LHCN-M2 (cell line): ENCODE measurements at regions not wholly inside any gene's neighbourhood (a gene's known extent, or its start where the extent isn't known, plus 50 kb on each side); places are given as distances from the start of the nearest gene placed in this dataset.
A peak's percentile ranks its signal among the peaks of the same experiment; 100 is the strongest.
"Not testable (repeated sequence)": the region's sequence is repeated elsewhere in the genome, so short reads cannot be mapped to it uniquely, and the experiment has no call there.

Experiments used
- DNase-seq: peaks from one replicate; pipeline ENCODE4 v3.0.0-alpha.2; 2012; ENCODE audit warnings: low read depth

DNA sequence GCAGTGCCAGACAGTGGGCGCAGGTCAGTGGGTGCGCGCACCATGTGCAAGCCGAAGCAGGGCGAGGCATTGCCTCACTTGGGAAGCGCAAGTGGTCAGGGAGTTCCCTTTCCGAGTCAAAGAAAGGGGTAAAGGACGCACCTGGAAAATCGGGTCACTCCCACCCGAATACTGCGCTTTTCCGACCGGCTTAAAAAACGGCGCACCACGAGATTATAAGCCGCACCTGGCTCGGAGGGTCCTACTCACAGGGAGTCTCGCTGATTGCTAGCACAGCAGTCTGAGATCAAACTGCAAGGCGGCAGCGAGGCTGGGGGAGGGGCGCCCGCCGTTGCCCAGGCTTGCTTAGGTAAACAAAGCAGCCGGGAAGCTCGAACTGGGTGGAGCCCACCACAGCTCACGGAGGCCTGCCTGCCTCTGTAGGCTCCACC, 77.9 kb downstream of the NR4A2 start:
- not testable (repeated sequence) for DNase-seq

DNA sequence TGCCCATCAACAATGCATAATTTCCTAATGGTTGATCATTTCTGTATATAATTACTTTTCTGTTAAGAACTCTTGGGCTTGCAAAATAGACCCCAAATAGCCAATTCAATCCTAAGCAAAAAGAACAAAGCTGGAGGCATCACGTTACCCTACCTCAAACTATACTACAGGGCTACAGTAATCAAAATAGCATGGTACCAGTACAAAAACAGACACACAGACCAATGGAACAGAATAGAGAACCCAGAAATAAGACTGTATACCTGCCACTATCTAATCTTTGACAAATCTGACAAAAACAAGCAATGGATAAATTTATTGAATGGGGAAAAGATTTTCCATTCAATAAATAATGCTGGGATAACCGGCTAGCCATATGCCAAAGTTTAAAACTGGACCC, 78.8 kb downstream of the NR4A2 start:
- no peak for DNase-seq

DNA sequence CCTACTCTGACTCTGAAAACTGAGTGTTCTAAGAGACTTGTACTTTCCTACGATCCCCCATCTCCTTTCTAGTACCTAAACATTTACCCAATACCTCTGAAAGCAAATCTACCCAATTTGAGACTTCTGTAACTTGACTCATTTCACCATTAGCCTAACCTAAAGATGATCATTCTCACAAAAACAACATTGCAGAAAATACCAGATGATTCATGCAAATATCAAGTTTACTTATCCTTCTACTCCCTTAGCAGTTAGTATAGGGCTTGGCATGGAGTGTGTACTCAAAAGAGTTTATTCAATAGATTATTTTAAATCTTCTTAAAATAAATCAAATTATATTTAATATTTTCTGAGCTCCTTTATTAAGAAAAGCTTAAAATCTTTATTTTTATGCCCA, 89.6 kb downstream of the NR4A2 start:
- DNase-seq, result no peak

DNA sequence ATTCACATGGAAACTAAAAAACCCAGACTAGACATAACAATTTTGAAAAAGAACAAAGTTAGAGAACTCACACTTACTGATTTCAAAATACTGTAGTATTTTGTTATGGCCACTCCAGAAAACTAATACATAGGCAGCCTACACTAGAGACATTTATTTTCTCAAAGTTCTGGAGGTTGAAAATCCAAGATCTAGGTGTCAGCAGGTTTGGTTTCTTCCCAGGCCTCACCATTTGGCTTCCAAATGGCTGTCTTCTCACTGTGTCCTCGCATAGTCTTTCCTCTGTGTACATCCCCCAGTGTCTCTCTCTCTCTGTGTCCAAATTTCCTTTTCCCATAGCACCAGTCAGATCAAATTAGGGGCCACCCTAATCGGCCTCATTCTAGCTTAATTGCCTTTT, 95.0 kb downstream of the NR4A2 start:
- no peak for DNase-seq

DNA sequence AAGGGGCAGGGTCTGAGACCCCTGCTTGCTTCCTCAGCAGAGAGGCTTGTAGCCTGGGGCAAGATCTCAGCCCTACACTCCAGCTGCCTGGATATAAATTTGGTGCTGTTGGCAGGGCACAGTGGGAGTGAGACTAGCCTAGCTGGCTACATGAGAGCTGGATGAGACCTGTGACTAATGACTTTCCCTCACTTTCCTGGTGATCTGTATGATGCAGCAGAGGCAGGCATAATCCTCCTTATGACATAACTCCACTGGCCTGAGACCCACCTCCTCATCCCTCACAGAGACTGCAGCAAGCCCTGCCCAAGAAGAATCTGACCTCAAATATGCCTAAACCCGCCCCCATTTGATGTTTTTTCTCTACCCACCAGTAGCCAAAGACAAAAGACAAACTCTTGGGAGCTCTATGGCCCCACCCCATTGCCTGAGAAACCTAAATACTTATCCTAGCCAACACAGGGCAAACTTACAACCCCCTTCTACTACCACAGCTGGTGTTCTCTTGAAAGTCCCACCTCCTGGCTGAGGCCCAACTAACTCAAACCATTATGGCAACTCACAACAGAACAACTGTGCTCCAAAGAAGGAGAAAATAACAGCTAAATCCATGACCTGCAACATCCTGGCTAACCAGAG, 102.7 kb downstream of the NR4A2 start:
- no peak for DNase-seq

DNA sequence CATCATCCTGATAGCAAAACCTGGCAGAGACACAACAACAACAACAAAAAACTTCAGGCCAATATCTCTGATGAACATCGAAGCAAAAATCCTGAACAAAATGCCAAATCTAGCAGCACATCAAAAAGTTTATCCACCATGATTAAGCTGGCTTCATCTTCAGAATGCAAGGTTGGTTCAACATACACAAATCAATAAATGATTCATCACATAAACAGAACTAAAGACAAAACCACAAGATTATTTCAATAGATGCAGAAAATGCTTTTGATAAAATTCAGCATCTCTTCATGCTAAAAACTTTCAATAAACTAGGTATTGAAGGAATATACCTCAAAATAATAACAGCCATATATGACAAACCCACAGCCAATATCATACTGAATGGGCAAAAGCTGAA, 109.2 kb downstream of the NR4A2 start:
- DNase-seq, result not testable (repeated sequence)

DNA sequence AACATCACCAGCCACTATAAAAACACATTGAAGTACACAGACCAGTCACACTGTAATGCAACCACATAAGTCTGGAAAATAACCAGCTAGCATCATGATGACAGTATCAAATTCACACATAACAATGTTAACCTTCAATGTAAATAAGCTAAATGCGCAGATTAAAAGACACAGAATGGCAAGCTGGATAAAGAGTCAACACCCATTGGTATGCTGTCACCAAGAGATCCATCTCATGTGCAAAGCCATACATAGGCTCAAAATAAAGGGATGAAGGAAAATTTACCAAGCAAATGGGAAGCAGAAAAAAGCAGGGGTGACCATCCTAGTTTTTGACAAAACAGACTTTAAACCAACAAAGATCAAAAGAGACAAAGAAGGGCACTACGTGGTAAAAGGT, 110.8 kb downstream of the NR4A2 start:
- DNase-seq, result no peak

DNA sequence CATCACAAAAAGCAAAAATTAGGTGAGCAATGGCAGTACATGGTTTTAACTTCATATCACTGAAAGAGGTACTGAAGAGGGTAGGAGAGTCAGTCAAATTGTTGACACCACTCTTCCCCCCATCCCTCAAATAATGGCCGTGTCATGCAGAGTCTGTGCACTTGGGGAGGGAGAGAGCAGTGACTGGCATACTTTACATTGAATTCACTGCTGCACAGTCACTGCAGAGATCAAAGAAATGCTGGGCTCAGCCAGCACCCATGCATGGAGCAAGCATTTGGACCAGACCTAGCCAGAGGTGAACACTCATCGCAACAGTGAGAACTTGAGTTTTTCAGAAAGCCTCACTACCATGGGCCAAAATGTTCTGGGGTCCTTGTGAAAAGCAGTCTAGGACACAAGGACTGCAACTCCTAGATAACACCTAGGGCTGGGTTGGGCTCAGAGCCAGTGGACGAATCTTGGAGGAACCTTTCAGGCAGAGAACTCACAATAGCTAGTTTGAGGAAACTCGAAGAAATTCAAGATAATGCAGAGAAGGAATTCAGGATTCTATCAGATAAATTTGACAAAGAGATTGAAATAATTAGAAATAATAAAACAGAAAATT, 112.9 kb downstream of the NR4A2 start:
- no peak for DNase-seq

DNA sequence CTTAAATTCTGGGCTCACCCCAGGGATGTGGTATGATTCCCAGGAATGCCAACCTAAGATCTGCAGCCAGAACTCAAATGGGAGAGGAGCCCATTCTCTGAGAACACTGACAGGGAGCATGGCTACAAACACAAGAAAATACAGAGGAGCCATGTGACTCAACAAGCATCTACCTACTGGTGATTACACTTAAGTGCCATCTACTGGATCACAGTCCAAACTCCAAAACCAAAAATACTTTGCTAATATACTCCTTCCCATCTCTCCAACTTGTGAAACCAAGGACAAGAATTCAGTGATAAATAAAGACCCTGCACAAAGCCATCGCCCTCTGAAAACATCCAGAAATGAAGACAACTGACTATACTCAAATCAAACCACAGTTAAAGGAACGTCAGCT, 116.9 kb downstream of the NR4A2 start:
- no peak for DNase-seq

DNA sequence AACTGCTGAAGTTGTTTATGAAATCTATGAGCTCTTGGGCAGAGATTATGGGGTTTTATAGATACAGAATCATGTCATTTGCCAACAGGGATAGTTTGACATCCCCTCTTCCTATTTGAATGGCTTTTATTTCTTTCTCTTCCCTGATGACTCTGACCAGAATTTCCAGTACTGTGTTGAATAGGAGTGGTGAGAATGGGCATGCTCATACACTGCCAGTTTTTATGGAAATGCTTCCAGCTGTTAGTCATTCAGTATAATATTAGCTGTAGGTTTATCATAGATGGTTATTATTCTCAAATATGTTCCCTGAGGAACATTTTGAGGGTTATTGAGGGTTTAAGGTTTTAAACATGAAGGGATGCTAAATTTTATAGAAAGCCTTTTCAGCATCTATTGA, 121.2 kb downstream of the NR4A2 start:
- no peak for DNase-seq

DNA sequence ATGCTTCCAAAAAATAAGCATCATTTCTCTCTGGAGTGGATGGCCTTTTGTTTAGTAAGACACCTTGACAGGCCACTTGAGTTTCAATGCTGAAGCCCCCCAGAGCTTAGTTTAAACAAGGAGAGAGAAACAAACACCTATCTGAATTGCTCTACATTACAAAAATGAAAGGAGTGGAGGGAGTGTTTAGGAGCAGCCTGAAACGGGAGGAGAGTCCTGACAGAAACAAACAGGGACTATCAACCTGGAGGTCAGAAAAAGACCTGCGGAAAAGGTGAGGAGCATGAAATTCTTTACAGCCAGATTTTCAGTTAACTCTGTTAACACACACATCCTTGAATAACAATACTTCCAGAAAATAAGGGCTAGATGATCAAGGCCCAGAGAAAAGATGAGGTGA, 126.2 kb downstream of the NR4A2 start:
- DNase-seq, result no peak

DNA sequence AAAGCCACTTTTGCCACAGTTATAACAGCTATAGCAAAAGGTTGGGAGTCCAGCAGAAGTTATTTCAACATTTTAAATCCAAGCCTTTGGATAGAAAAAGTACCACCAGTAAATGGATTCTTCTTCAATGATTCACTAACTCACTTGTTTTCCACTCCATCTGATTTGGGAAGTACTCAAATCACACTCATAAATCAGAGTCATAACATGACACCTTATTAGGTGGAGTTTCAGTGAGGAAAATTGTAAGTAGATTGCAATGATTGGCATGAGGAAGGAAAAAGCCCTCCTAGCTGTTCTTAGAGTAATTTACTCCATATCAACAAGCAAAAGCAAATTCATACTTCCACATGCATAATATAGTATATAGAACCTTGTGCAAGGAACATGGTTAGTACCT, 132.9 kb downstream of the NR4A2 start:
- no peak for DNase-seq

DNA sequence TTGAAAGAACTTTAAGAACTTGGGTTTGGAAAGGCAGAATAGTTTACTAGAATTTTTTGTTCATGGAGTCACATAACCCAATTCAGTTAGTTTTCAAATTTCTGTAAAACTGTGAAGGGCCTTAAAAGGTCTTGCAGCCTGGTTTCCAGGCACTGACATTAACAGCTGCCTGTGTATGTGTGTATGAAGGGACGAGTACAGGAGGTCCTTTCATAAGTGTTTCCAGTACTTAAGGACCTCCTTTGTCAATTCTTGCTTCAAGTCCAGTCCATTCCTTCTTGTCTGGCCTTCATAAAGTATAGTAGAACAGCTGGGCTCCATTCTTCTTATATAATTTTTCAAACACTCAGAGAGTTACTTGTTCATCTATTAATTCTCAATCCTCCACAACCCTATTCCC, 136.5 kb downstream of the NR4A2 start:
- no peak for DNase-seq

DNA sequence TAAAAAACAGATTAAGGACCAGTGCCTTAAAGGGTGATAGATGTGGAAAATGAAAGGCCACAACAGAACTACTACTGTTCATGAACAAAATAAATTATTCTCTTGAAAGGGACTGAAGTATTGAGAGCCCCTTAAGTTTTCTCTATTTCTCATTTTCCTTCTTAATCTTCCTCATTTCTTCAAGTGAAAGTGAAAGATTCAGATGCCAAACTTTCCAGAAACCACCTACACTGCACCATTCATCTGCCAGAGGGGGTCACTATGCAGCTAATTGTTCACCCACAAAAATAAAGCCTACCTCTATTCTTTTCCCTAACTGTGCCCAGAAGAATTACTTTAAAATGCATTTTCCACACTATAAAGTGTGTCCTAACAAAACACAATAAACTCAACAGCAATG, 140.1 kb downstream of the NR4A2 start:
- DNase-seq, result peak; percentile 6

DNA sequence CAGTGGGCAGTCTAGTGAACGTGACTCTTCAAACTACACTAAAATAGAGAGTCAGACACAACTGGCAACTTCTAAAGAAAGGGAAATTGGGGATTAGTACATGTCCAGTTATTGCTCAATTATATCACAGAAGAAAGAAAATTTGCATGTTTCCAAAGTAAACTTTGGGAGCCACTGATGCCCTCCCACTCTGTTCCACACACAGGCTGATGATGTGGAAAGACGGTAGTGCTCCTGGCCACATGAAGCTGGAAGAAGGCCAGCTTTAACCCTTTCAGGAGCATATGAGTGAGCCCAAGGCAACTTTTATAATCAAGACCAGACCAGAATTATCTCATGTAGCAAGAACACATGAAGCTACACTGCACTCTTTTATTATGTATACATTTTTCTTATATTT, 141.0 kb downstream of the NR4A2 start:
- DNase-seq, result peak; percentile 2

DNA sequence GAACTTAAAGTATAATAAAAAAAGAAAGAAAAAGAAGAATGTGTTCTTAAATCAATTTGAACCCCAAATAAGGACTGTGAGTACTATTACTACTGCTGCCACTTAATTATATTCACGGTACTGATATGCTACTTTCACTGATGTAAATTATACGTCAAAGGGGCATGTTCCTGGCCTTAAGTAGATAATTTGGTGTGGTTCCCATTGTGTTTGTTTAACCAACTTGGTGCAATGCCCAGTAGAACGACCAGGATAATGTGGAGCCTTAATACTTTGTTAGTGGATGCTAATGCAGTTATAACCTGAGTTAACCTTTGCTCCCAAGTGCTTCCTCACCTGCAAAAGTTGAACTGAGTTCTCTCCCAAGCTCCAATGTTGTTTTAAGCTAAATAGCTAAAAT, 142.0 kb downstream of the NR4A2 start:
- DNase-seq, result no peak

DNA sequence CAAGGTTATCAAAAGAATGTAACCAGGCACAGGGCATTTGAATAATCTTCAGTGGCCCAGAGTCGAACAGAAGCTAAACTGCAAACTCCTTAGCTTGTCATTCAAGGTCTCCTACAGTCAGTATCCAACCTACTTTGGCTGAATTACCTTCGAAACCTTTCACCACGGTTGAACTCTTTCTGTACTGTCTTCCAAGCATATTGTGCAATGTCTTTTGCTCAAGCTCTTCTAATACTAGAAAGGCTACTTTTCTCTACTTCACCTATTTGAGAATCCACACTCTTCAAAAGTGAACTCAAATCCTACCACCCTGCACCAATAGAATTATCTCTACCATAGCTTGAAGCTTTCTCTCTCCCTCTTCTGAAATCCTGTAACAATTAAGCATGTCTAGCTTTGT, 142.9 kb downstream of the NR4A2 start:
- DNase-seq, result no peak

DNA sequence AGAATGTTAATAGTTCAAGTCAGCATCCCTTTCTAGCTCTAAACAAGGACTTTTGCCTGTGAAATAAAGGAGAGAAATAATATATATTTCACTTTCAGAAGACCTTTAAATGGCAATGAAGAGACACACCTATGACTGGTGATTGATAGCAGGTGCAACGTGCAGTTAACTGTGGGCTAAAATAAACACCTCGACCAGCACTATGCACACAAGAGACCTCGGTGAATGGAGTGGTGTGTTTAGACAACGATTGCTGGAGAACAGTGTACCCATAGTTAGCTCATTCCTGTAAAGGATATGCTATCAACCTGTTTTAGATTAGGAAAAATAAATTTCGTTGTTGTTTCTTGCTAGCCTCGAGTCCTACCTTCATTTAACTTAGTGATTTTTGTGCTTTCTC, 143.4 kb downstream of the NR4A2 start:
- DNase-seq, result no peak

DNA sequence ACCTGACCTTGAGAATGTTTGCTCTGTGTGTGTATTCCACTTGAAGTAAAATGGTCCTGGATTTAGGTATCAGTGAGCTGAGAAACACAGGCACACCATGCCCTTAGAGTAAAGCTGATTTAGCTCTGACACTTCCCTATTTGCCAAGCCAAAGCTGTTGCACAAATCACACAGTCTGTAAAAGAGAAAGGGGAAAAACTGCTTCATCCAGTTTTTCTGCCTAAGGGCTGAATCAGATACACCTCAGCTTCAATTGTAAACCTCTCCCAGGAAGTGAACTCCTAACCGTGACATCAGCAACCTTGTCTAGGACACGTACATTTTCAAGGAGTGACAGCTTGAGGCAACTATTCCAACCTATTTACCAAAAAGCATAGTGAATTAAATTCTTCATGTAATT, 150.4 kb downstream of the NR4A2 start:
- no peak for DNase-seq

DNA sequence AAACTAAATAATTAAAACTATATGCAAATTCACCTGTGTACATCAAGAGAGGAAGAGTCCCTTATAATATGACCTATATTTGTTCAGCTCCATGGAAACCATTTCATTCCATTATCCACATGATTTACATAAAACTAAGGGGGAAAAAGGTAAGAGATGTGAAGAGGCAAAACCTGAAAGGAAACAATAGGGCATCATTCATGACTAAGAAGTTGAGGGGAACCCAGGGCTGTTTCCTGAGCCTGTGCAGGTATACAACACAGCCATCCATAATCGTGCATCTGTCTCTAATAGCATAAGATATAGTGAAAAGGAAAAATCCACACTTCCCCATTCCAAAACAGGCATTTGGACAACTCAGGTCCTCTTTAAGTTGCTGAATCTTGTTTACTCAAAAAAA, 151.3 kb downstream of the NR4A2 start:
- no peak for DNase-seq

DNA sequence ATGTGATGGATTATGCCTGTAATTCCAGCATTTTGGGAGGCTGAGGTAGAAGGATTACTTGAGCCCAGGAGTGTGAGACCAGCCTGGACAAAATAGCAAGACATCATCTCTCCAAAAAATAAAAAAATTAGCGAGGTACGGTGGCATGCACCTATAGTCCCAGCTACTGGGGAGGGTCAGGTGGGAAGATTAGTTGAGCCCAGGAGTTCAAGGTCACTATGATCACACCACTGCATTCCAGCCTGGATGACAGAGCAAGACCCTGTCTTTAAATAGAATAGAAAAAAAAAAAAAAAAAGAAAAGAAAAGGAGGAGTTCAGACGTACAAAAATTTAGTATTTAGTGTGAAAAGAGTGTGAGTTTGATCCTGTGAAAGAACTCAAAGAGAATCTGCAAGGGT, 154.9 kb downstream of the NR4A2 start:
- no peak for DNase-seq

DNA sequence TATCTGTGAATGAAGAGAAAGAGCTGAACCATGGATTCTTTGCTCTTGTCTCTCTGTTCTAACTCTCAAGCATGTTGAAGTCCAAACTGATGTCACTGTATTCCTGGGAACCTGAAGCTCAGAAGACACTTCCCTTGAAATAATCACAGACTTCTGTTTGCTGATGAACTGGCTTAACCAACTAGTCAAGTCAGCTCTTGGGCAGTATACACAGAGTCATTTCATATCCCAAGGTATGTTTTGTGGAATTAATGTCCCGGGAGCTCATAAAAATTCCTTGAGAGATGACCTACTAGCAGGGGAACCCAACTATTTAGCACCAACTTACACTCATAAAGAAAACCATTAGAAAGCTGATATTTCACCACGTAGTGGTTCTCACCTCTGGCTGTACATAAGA, 156.6 kb downstream of the NR4A2 start:
- DNase-seq, result no peak

DNA sequence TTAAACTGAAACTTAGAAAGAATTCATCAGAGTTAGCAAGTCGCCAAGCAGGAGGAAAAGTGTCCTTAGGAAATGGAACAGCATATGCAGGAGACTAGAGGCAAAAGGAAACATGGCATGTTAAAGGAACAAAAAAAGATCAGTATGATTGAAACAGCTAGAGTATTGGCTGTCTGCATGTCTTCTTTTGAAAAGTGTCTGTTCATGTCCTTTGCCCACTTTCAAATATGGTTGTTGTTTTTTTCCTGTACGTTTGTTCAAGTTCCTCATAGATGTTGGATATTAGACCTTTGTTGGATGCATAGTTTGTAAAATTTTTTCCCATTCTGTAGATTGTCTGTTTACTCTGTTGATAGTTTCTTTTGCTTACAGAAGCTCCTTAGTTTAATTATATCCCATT, 161.6 kb downstream of the NR4A2 start:
- DNase-seq, result no peak

DNA sequence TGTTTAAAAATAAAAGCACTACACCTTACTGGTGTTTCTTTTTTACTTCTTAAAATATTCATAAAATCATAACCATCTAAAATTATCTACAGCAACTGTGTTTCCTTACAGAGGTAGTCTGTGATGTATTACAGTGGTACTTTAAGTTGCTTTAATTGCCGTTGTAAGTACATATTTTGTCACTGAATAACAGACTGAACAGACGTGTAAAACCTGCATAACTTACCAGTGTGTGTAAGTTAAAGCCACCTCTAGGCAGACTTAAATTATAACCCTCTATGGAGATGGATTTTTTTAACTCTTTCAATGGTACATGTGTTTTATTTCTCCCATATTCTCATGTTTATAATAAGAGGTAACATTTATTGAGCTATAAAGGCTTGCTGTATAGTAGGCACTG, 166.8 kb downstream of the NR4A2 start:
- no peak for DNase-seq
